SU-DHL-6 (cell line): ENCODE measurements at regions not wholly inside any gene's neighbourhood (a gene's known extent, or its start where the extent isn't known, plus 50 kb on each side); places are given as distances from the start of the nearest gene placed in this dataset.

ENCODE experiments used
- H2AFZ ChIP-seq: fragments of 200-600 bp; sonication (generic); 2 replicates; pipeline ENCODE4 v1.6.1; 2014; ENCODE audit warnings: low read depth, mild to moderate bottlenecking, moderate library complexity, mixed read lengths, antibody characterized with exemption, low read length; ENCODE audit not compliant: severe bottlenecking
- H3F3A ChIP-seq: fragments of 200-600 bp; shearing (Covaris generic); 2 replicates; pipeline ENCODE4 v1.6.0; 2016; ENCODE audit warnings: antibody characterized with exemption, mild to moderate bottlenecking; ENCODE audit not compliant: insufficient read depth
- H3K27ac ChIP-seq: fragments of 200-600 bp; sonication (generic); 2 replicates; pipeline ENCODE4 v1.5.1; 2016; ENCODE audit warnings: low read depth, mild to moderate bottlenecking, low read length, moderate library complexity, mixed read lengths
- H3K27me3 ChIP-seq: fragments of 200-600 bp; sonication (generic), shearing (Covaris generic); 2 replicates; pipeline ENCODE4 v1.6.0; 2014; ENCODE audit warnings: mild to moderate bottlenecking, low read length
- H3K36me3 ChIP-seq: fragments of 200-600 bp; sonication (generic); 2 replicates; pipeline ENCODE4 v1.6.1; 2014; ENCODE audit warnings: mild to moderate bottlenecking, low read length, mixed read lengths
- H3K4me2 ChIP-seq: fragments of 300-600, 200-600 bp; shearing (Covaris generic), sonication (generic); 2 replicates; pipeline ENCODE4 v1.6.0; 2014; ENCODE audit warnings: low read length, low read depth, mild to moderate bottlenecking; ENCODE audit not compliant: poor library complexity, severe bottlenecking
- H3K4me3 ChIP-seq: fragments of 200-600 bp; sonication (generic); 2 replicates; pipeline ENCODE4 v1.5.1; 2014; ENCODE audit warnings: antibody characterized with exemption, low read length, mild to moderate bottlenecking, mixed read lengths; ENCODE audit not compliant: insufficient read depth, poor library complexity, severe bottlenecking
- H3K79me2 ChIP-seq: fragments of 200-600 bp; sonication (generic); 2 replicates; pipeline ENCODE4 v1.6.1; 2014; ENCODE audit warnings: mild to moderate bottlenecking, low read length, moderate library complexity; ENCODE audit not compliant: insufficient read depth
- H3K9ac ChIP-seq: fragments of 200-600 bp; sonication (generic); 2 replicates; pipeline ENCODE4 v1.7.0; 2014; ENCODE audit warnings: mild to moderate bottlenecking, low read length
- H3K9me2 ChIP-seq: fragments of 200-600 bp; sonication (generic); replicated peaks from 2 replicates; pipeline ENCODE4 v1.6.1; 2014; ENCODE audit warnings: low read length; ENCODE audit not compliant: insufficient read depth
- H3K9me3 ChIP-seq: fragments of 200-600 bp; sonication (generic); 2 replicates; pipeline ENCODE4 v1.6.1; 2014; ENCODE audit warnings: low read length, mixed read lengths; ENCODE audit not compliant: insufficient read depth
- H4K20me1 ChIP-seq: fragments of 200-600 bp; sonication (generic); 2 replicates; pipeline ENCODE4 v1.6.1; 2014; ENCODE audit warnings: low read depth, mild to moderate bottlenecking, antibody characterized with exemption, low read length, moderate library complexity, mixed read lengths
- EZH2phosphoT487 ChIP-seq: fragments of 200-600 bp; sonication (generic), shearing (Covaris generic); conservative IDR thresholded peaks from 2 replicates; pipeline ENCODE4 v1.6.1; 2018; ENCODE audit warnings: mild to moderate bottlenecking, antibody characterized with exemption, low read length, moderate library complexity, mixed read lengths
- TF ChIP-seq, protein P1 (sequence below): fragments of 200-600 bp; sonication (generic); IDR thresholded peaks from one replicate; pipeline ENCODE4 v1.5.1; 2017; ENCODE audit warnings: antibody characterized with exemption, mild to moderate bottlenecking, low read length, moderate library complexity; ENCODE audit not compliant: insufficient read depth, poor library complexity, severe bottlenecking

DNA sequence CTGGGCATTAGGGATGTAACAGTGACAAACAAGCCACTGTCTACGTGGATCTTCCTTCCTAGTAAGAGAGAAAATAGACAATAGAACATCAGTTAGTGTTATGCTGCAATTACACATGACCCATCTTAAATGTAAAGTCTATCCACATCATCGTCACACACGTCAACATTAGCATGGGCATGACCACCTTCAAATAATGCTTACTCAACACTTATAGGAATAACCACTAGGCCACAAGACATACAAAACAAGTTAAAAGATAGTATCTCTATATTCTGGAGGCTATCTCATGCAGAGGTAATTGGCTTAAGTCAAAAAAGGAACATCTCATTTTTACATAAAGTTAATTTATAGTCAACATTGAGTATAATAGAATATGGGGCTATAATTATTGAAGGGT, 156.5 kb downstream of the MOXD1 start:
- TF ChIP-seq, protein P1, sequence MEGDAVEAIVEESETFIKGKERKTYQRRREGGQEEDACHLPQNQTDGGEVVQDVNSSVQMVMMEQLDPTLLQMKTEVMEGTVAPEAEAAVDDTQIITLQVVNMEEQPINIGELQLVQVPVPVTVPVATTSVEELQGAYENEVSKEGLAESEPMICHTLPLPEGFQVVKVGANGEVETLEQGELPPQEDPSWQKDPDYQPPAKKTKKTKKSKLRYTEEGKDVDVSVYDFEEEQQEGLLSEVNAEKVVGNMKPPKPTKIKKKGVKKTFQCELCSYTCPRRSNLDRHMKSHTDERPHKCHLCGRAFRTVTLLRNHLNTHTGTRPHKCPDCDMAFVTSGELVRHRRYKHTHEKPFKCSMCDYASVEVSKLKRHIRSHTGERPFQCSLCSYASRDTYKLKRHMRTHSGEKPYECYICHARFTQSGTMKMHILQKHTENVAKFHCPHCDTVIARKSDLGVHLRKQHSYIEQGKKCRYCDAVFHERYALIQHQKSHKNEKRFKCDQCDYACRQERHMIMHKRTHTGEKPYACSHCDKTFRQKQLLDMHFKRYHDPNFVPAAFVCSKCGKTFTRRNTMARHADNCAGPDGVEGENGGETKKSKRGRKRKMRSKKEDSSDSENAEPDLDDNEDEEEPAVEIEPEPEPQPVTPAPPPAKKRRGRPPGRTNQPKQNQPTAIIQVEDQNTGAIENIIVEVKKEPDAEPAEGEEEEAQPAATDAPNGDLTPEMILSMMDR, result no peak
- TF ChIP-seq EZH2phosphoT487, result no peak
- Histone ChIP-seq H2AFZ (no peak overlapping the region), H3K4me2 (no peak overlapping the region), H4K20me1 (no peaks in the 10 kb centered on the region), H3F3A (no peaks in the 10 kb centered on the region), H3K9me2 (no peaks in the 10 kb centered on the region), H3K27ac (no peak overlapping the region), H3K4me3 (no peak overlapping the region), H3K36me3 (no peaks in the 10 kb centered on the region), H3K79me2 (no peaks in the 10 kb centered on the region), H3K9me3 (no peaks in the 10 kb centered on the region), H3K27me3 (no peaks in the 10 kb centered on the region), H3K9ac (no peak overlapping the region)

DNA sequence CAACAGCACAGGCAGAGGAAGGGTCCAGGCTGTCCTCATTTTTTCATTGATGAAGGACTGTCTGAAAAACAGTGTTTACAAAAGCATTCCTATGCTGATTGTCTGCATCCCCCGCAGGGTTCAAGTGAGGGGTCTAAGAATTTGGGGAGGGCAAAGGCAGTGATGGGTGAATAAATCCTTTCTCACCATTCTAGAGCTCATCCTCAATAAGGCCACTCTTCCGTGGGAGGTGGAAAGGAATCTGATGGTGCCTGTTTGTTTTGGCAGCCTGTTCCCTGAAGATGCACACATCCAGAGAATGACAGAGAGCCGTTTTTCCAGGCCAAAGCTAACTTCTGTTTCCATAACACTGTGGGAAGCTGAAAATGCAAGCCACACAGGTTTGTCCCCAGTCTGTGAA, 164.5 kb downstream of the MOXD1 start:
- no peaks in the 10 kb centered on the region for H3K27me3 ChIP-seq
- no peak overlapping the region for H2AFZ ChIP-seq
- H4K20me1 ChIP-seq, result no peaks in the 10 kb centered on the region
- no peaks in the 10 kb centered on the region for H3F3A ChIP-seq
- no peaks in the 10 kb centered on the region for H3K36me3 ChIP-seq
- TF ChIP-seq, protein P1, result no peak
- no peak for TF ChIP-seq EZH2phosphoT487
- no peak overlapping the region for H3K27ac ChIP-seq
- H3K9ac ChIP-seq, result no peak overlapping the region
- no peaks in the 10 kb centered on the region for H3K79me2 ChIP-seq
- no peak overlapping the region for H3K4me3 ChIP-seq
- H3K9me2 ChIP-seq, result no peaks in the 10 kb centered on the region
- H3K9me3 ChIP-seq, result no peaks in the 10 kb centered on the region
- H3K4me2 ChIP-seq, result no peak overlapping the region

DNA sequence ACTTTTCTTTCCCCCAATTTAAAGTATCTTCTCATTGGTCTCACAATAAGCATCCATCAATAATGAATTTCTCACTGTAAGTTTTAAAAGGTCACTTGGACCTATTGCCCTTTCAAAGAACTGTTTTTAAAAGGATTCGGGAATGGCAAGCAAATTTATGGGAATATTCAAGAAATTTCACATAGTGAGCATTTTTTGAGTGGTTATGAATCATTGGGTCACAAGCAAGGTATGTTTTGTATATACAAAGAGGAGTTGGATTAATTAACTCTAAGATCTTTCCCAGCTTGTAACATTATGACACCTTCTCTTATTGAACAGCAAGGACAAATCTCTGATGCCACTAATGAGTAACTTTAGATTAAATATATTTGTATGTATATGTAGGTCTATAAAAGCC, 165.0 kb downstream of the MOXD1 start:
- H3K36me3 ChIP-seq, result no peaks in the 10 kb centered on the region

More for the DNA sequence above, 165.0 kb downstream of the MOXD1 start:
- no peaks in the 10 kb centered on the region for H4K20me1 ChIP-seq
- H3K9me3 ChIP-seq, result no peaks in the 10 kb centered on the region
- no peak overlapping the region for H3K4me3 ChIP-seq
- no peaks in the 10 kb centered on the region for H3K79me2 ChIP-seq
- no peak overlapping the region for H3K9ac ChIP-seq
- H3K9me2 ChIP-seq, result no peaks in the 10 kb centered on the region
- no peak overlapping the region for H3K4me2 ChIP-seq
- TF ChIP-seq, protein P1, result no peak
- TF ChIP-seq EZH2phosphoT487, result no peak
- H3K27me3 ChIP-seq, result no peaks in the 10 kb centered on the region
- no peak overlapping the region for H2AFZ ChIP-seq
- no peaks in the 10 kb centered on the region for H3F3A ChIP-seq
- no peak overlapping the region for H3K27ac ChIP-seq
